PC-3 (cell line): ENCODE measurements at regions not wholly inside any gene's neighbourhood (a gene's known extent, or its start where the extent isn't known, plus 50 kb on each side); places are given as distances from the start of the nearest gene placed in this dataset.

ENCODE experiments used
- ATAC-seq: fragments of 200-7000 bp; cut with Tn5 transposase; 2 replicates; pipeline ENCODE4 v1.9.1; 2020; ENCODE audit warnings: mild to moderate bottlenecking, moderate library complexity
- BruUV-seq: library from RNA; stranded (reverse); fragments of 400-500 nt; replicated peaks from 2 replicates; lab custom pipeline; 2021; lab: Mats Ljungman, UMichigan
- CTCF ChIA-PET: fragments of 300-600 bp; sonication (Branson Sonifier 250); formaldehyde crosslinking; loops from one replicate; lab custom pipeline; 2022; ENCODE audit warnings: antibody characterized with exemption; lab: Charles Lee
- POLR2A ChIA-PET: fragments of 300-600 bp; sonication (Branson Sonifier 250); formaldehyde crosslinking; loops from one replicate; lab custom pipeline; 2022; ENCODE audit warnings: antibody characterized with exemption; ENCODE audit not compliant: unreplicated experiment; lab: Charles Lee
- DNase-seq: peaks from one replicate; pipeline ENCODE4 v3.0.0-alpha.2; 2015
- H2AFZ ChIP-seq: fragments of 300-600 bp; sonication (generic); 2 replicates; pipeline ENCODE4 v1.6.0; 2016; ENCODE audit warnings: antibody characterized with exemption, low read length
- H3F3A ChIP-seq: fragments of 300-600 bp; sonication (generic); one replicate; pipeline ENCODE4 v1.6.0; 2017; ENCODE audit warnings: antibody characterized with exemption, low read length, control low read depth, mild to moderate bottlenecking; ENCODE audit not compliant: unreplicated experiment
- H3K27ac ChIP-seq: fragments of 300-600 bp; sonication (generic); 2 replicates; pipeline ENCODE4 v1.5.1; 2016; ENCODE audit warnings: mild to moderate bottlenecking, low read length
- H3K27me3 ChIP-seq: fragments of 300-600 bp; sonication (generic); 2 replicates; pipeline ENCODE4 v1.6.1; 2016; ENCODE audit warnings: low read length, mixed read lengths
- H3K36me3 ChIP-seq: fragments of 300-600 bp; sonication (generic); 2 replicates; pipeline ENCODE4 v1.6.1; 2016; ENCODE audit warnings: low read depth, mixed run types, low read length, mixed read lengths
- H3K4me1 ChIP-seq: fragments of 300-600 bp; sonication (generic); 2 replicates; pipeline ENCODE4 v1.5.1; 2016; ENCODE audit warnings: low read length; ENCODE audit not compliant: insufficient read depth
- H3K4me2 ChIP-seq: fragments of 300-600 bp; sonication (generic); 2 replicates; pipeline ENCODE4 v1.6.0; 2016; ENCODE audit warnings: low read length
- H3K4me3 ChIP-seq: fragments of 300-600 bp; sonication (generic); 2 replicates; pipeline ENCODE4 v1.5.1; 2016; ENCODE audit warnings: mild to moderate bottlenecking, low read length, mixed read lengths
- H3K79me2 ChIP-seq: fragments of 300-600 bp; sonication (generic); 2 replicates; pipeline ENCODE4 v1.6.1; 2017; ENCODE audit warnings: low read length, mixed read lengths
- H3K9ac ChIP-seq: fragments of 300-600 bp; sonication (generic); 2 replicates; pipeline ENCODE4 v1.6.0; 2016; ENCODE audit warnings: mild to moderate bottlenecking, low read length
- H3K9me2 ChIP-seq: fragments of 300-600 bp; sonication (generic); replicated peaks from 2 replicates; pipeline ENCODE4 v1.6.1; 2016; ENCODE audit warnings: mixed run types, low read length, mixed read lengths
- H3K9me3 ChIP-seq: fragments of 300-600 bp; sonication (generic); 2 replicates; pipeline ENCODE4 v1.6.1; 2016; ENCODE audit warnings: low read length, mixed read lengths
- H4K20me1 ChIP-seq: fragments of 300-600 bp; sonication (generic); 2 replicates; pipeline ENCODE4 v1.6.1; 2016; ENCODE audit warnings: low read length, mixed read lengths
- EZH2 ChIP-seq: fragments of 300-600 bp; sonication (generic); IDR thresholded peaks from one replicate; pipeline ENCODE4 v1.6.1; 2017; ENCODE audit warnings: antibody characterized with exemption, mild to moderate bottlenecking, low read length; ENCODE audit not compliant: unreplicated experiment
- EZH2phosphoT487 ChIP-seq: fragments of 300-600 bp; sonication (generic); IDR thresholded peaks from 2 replicates; pipeline ENCODE4 v1.6.1; 2018; ENCODE audit warnings: mild to moderate bottlenecking, antibody characterized with exemption, low read length, borderline replicate concordance
- intact Hi-C: fragments of 100-400 bp; cut with micrococcal nuclease; formaldehyde crosslinking; loops from 2 replicates; pipeline ENCODE4 v1.9.0; 2023
- TF ChIP-seq, protein P1 (sequence below): fragments of 300-600 bp; sonication (generic); conservative IDR thresholded peaks from 2 replicates; pipeline ENCODE4 v1.5.1; 2017; ENCODE audit warnings: antibody characterized with exemption, low read depth, mild to moderate bottlenecking, low read length

DNA sequence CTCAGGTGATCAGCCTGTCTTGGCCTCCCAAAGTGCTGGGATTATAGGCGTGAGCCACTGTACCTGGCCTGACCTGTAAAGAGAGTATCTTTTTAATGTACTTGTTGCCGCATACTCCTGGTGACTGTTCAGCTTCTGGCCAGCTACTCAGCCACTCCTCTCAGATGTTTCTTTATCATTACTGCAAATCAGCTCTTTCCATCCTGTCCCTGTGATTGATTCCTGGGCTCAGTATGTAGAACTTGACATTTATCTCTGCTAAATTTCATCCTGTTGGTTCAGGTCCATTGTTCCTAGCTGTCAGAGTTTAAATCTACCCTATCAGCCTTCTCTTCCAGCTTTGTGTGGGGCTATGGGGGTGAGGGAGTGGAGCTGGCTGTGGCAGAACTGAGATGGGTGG lies 211.5 kb upstream of the ASIC2 start:
- H3K36me3 ChIP-seq: no peaks in the 10 kb centered on the region
- no peak overlapping the region for H3K4me3 ChIP-seq
- no TSS peak for BruUV-seq
- H4K20me1 ChIP-seq: no peaks in the 10 kb centered on the region
- TF ChIP-seq, protein P1, sequence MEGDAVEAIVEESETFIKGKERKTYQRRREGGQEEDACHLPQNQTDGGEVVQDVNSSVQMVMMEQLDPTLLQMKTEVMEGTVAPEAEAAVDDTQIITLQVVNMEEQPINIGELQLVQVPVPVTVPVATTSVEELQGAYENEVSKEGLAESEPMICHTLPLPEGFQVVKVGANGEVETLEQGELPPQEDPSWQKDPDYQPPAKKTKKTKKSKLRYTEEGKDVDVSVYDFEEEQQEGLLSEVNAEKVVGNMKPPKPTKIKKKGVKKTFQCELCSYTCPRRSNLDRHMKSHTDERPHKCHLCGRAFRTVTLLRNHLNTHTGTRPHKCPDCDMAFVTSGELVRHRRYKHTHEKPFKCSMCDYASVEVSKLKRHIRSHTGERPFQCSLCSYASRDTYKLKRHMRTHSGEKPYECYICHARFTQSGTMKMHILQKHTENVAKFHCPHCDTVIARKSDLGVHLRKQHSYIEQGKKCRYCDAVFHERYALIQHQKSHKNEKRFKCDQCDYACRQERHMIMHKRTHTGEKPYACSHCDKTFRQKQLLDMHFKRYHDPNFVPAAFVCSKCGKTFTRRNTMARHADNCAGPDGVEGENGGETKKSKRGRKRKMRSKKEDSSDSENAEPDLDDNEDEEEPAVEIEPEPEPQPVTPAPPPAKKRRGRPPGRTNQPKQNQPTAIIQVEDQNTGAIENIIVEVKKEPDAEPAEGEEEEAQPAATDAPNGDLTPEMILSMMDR: no peak
- TF ChIP-seq EZH2 (no peak), EZH2phosphoT487 (no peak)
- CTCF ChIA-PET: no interaction called here
- no peaks in the 10 kb centered on the region for H3K27me3 ChIP-seq
- H3K9ac ChIP-seq: no peak overlapping the region
- no peaks in the 10 kb centered on the region for H3K9me2 ChIP-seq
- no peaks in the 10 kb centered on the region for H3F3A ChIP-seq
- intact Hi-C loops: no loop called here
- POLR2A ChIA-PET: no interaction called here
- no peak overlapping the region for H3K4me2 ChIP-seq
- H3K4me1 ChIP-seq: no peaks in the 10 kb centered on the region
- H2AFZ ChIP-seq: no peak overlapping the region
- DNase-seq (no peak), ATAC-seq (no peak)
- no peaks in the 10 kb centered on the region for H3K79me2 ChIP-seq
- H3K9me3 ChIP-seq: no peaks in the 10 kb centered on the region
- H3K27ac ChIP-seq: no peak overlapping the region

DNA sequence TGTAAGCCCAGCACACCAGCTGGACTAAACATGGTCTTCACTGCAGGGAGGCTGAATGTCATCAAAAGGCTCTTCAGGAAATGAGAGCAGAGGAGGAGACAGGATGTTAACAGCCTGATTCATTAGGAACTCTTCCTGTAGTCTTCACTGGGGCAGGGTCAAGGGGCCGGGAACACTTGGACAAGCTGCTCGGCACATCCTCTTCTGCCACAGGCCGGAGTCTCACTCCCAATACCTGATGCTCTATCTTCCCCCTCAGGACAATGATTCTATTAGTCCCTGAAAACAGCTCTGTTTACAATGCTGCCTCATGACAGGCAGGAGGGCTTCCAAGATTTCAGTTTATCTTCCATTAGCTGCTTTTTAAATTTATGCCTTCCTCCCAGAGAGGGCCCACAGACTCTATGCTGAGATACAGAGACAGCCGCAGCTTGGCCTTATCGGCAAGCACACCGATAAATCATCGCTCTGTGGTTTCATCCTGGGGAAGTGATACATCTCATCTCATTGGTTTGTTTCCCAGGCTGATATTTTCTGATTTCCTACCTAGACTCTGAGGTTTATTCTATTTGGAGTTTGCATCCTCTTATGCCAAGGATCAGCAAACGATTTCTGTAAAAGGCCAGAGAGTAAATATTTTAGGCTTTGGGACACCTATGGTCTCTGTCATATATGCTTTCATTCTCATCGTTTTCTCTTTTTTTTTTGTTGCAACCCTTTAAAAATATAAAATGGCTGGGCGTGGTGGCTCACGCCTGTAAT lies 214.0 kb upstream of the ASIC2 start:
- DNase-seq (no peak), ATAC-seq (no peak)
- Histone ChIP-seq H3K27me3 (no peaks in the 10 kb centered on the region), H3K9me3 (no peaks in the 10 kb centered on the region), H3K27ac (no peak overlapping the region), H3F3A (no peaks in the 10 kb centered on the region), H2AFZ (no peak overlapping the region), H3K9me2 (no peaks in the 10 kb centered on the region), H4K20me1 (no peaks in the 10 kb centered on the region), H3K4me2 (no peak overlapping the region), H3K79me2 (no peaks in the 10 kb centered on the region), H3K36me3 (no peaks in the 10 kb centered on the region), H3K4me3 (no peak overlapping the region), H3K4me1 (no peaks in the 10 kb centered on the region), H3K9ac (no peak overlapping the region)
- intact Hi-C loops: no loop called here
- no TSS peak for BruUV-seq
- CTCF ChIA-PET: no interaction called here
- POLR2A ChIA-PET: no interaction called here
- TF ChIP-seq, protein P1: no peak
- TF ChIP-seq EZH2phosphoT487 (no peak), EZH2 (no peak)

DNA sequence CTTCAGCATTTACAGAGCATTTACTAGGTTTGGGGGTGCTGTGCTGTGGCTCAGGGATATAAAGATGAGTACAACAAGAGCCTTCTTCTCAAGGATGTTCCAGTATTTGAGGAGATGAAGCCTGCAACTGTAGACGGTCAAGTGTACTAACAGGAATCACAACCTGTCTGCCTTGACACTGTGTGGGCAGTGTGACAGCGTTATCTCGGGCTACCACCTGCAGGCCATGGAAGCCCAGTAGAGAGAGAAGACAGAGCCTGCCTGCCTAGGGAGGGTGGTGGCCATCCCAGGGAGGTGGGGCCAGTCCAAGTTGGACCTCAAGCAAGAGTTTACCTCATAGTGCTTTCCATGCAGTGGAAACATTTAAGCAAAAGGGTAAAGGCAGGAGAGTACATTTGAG lies 215.1 kb upstream of the ASIC2 start:
- BruUV-seq: no TSS peak
- Histone ChIP-seq H3F3A (no peaks in the 10 kb centered on the region), H3K9me2 (no peaks in the 10 kb centered on the region), H2AFZ (no peak overlapping the region), H4K20me1 (no peaks in the 10 kb centered on the region), H3K79me2 (no peaks in the 10 kb centered on the region), H3K4me3 (no peak overlapping the region), H3K9ac (no peak overlapping the region), H3K36me3 (no peaks in the 10 kb centered on the region), H3K9me3 (no peaks in the 10 kb centered on the region), H3K27me3 (no peaks in the 10 kb centered on the region), H3K27ac (no peak overlapping the region), H3K4me1 (no peaks in the 10 kb centered on the region), H3K4me2 (no peak overlapping the region)
- no peak for TF ChIP-seq EZH2
- no peak for TF ChIP-seq EZH2phosphoT487
- TF ChIP-seq, protein P1: no peak
- ATAC-seq (no peak), DNase-seq (no peak)
- intact Hi-C loops: no loop called here
- ChIA-PET CTCF (no interaction called here), POLR2A (no interaction called here)
